ENCODE measurements at regions not wholly inside any gene's neighbourhood (a gene's known extent, or its start where the extent isn't known, plus 50 kb on each side); places are given as distances from the start of the nearest gene placed in this dataset.

- no peak overlapping the region for H2BK5ac ChIP-seq (ENCODE audit: low read depth, low read length)
- no peaks in the 10 kb centered on the region for H3K23me2 ChIP-seq (ENCODE audit: low read depth, low read length)
- H3K4me3 ChIP-seq (ENCODE audit: extremely low read depth in 1 of 4, insufficient read depth in 2 of 4, low read depth in 3 of 4, low read length in 4 of 4) = no peak overlapping the region
- DNase-seq (ENCODE audit: low read depth in 1 of 2, low spot score in 2 of 2) = no peak
- H2BK12ac ChIP-seq (ENCODE audit: low read depth, low read length) = no peak overlapping the region
- no peak overlapping the region for H3K9ac ChIP-seq (replicated peaks in 1 of 4; ENCODE audit: extremely low read depth in 1 of 4, low read depth in 3 of 4, low read length in 3 of 4)
- no peak overlapping the region for H4K5ac ChIP-seq (ENCODE audit: insufficient read length, low read depth, low read length)
- H3K36me3 ChIP-seq (ENCODE audit: control insufficient read depth in 2 of 4, insufficient read depth in 4 of 4, low read length in 3 of 4) = no peaks in the 10 kb centered on the region
- 92% methylated on average over 6 of the region's 6 CpGs; no CpG with 5 or more reads in 1 of the 2 experiments for WGBS, 2 experiments (ENCODE audit: extremely low coverage in 1 of 2, insufficient coverage in 1 of 2, insufficient read length in 1 of 2, insufficient replicate concordance in 2 of 2, low coverage in 1 of 2, low lambda C conversion rate in 2 of 2, missing lambda C conversion rate in 1 of 2)
- H3K27me3 ChIP-seq (replicated peaks in 1 of 4; ENCODE audit: control insufficient read depth in 3 of 4, extremely low read depth in 1 of 4, insufficient read depth in 3 of 4, low read length in 3 of 4) = no peaks in the 10 kb centered on the region
- no peak overlapping the region for H3K56ac ChIP-seq (replicated peaks; ENCODE audit: insufficient read length, low read depth, low read length)
- no peaks in the 10 kb centered on the region for H3K79me1 ChIP-seq (ENCODE audit: low read depth, low read length)
- no peak overlapping the region for H2AK5ac ChIP-seq (ENCODE audit: low read depth, low read length)
- H2BK15ac ChIP-seq (ENCODE audit: low read length) = no peak overlapping the region
- H3K4ac ChIP-seq (replicated peaks; ENCODE audit: insufficient read length, low read depth, low read length) = no peak overlapping the region
- H3K79me2 ChIP-seq (ENCODE audit: control insufficient read depth in 1 of 2, insufficient read depth in 2 of 2, low read length in 2 of 2) = no peaks in the 10 kb centered on the region
- ChIA-PET CTCF (ENCODE audit: partially characterized antibody) (interaction anchor here (0.9 to 2.7 kb wide), 6 partner anchors 9 to 120 kb away, joined by 3 to 21 read pairs (median 4); no protein-coding TSS in a partner anchor), POLR2A (ENCODE audit: partially characterized antibody) (no interaction called here)
- no peak overlapping the region for H4K91ac ChIP-seq (replicated peaks; ENCODE audit: insufficient read length, low read length)
- H4K20me1 ChIP-seq (replicated peaks in 1 of 2; ENCODE audit: control insufficient read depth in 1 of 2, insufficient read depth in 2 of 2, low read length in 2 of 2) = no peaks in the 10 kb centered on the region
- no peak overlapping the region for H2BK20ac ChIP-seq (ENCODE audit: low read length)
- no peak overlapping the region for H3K18ac ChIP-seq (ENCODE audit: extremely low read depth, low read length)
- 0 out of 7 replicates have a peak, but pooled peaks cover 0 to 2% (median 0%) of the 10 kb centered on the region in 4 experiments for H3K4me1 ChIP-seq (replicated peaks in 1 of 4; ENCODE audit: control insufficient read depth in 3 of 4, insufficient read depth in 4 of 4, low read length in 3 of 4)
- H3K27ac ChIP-seq (ENCODE audit: low read depth, low read length) = no peak overlapping the region
- H4K8ac ChIP-seq (ENCODE audit: extremely low read depth, insufficient read depth, low read length) = no peak overlapping the region
- no peak overlapping the region for H2AFZ ChIP-seq (ENCODE audit: low read length)
- no peak overlapping the region for H3K14ac ChIP-seq (ENCODE audit: insufficient read length)
- H3K4me2 ChIP-seq (ENCODE audit: insufficient read depth in 1 of 2, low read depth in 2 of 2, low read length in 2 of 2) = no peak overlapping the region
- no peak overlapping the region for H3K23ac ChIP-seq (ENCODE audit: insufficient read length)
- no peaks in the 10 kb centered on the region for H3K9me3 ChIP-seq (ENCODE audit: insufficient read depth in 2 of 2, low read depth in 1 of 2, low read length in 1 of 2)
- H2BK120ac ChIP-seq (replicated peaks; ENCODE audit: low read depth, low read length) = no peak overlapping the region
- FAIRE-seq = no peak
- no peak for TF ChIP-seq SP1 (IDR thresholded peaks at IDR 0.05; ENCODE audit: low read depth, low read length)
- TF ChIP-seq KDM5A (IDR thresholded peaks at IDR 0.05; ENCODE audit: low read length) = no peak
- no peak for TF ChIP-seq TEAD4 (IDR thresholded peaks at IDR 0.05; ENCODE audit: low read depth, low read length)
- no peak for TF ChIP-seq HDAC6 (IDR thresholded peaks at IDR 0.05; ENCODE audit: low read depth, low read length)
- no peak for TF ChIP-seq RAD21 (IDR thresholded peaks at IDR 0.05 in 1 of 2, conservative IDR thresholded peaks at IDR 0.05 in 1 of 2; ENCODE audit: low read depth in 2 of 2, low read length in 2 of 2)
- TF ChIP-seq CHD1 (IDR thresholded peaks at IDR 0.05; ENCODE audit: low read depth, low read length) = no peak
- no peak for TF ChIP-seq E2F6 (IDR thresholded peaks at IDR 0.05)
- TF ChIP-seq YY1 (IDR thresholded peaks at IDR 0.05; ENCODE audit: low read depth, low read length) = no peak
- TF ChIP-seq MAFK (IDR thresholded peaks at IDR 0.05; ENCODE audit: low read depth, low read length) = no peak
These were observed 106.0 kb downstream of the XCL2 start for GRCh38 chr1:168437821-168438220.

All from H1 (cell line).